Activated CD8-positive, alpha-beta memory T cell treated with anti-CD3 and anti-CD28 coated beads, Interleukin-2, amount 10 ng/mL, durations not matched to agents 7 days and 5 days (primary cell): ENCODE measurements at regions not wholly inside any gene's neighbourhood (a gene's known extent, or its start where the extent isn't known, plus 50 kb on each side); places are given as distances from the start of the nearest gene placed in this dataset.
"Not testable (repeated sequence)": the region's sequence is repeated elsewhere in the genome, so short reads cannot be mapped to it uniquely, and the experiment has no call there.

Experiments used
- ATAC-seq: fragments of 150-1000 bp; cut with Tn5 transposase; one replicate; pipeline ENCODE4 v1.10.0; 2021; ENCODE audit warnings: moderate library complexity
- CTCF ChIA-PET: fragments of 350-600 bp; sonication (Branson Sonifier 250); formaldehyde crosslinking; loops from one replicate; lab custom pipeline; 2021; ENCODE audit warnings: antibody characterized with exemption; lab: Charles Lee
- DNase-seq: peaks from one replicate; pipeline ENCODE4 v3.0.0-alpha.2; 2020
- H3K27ac Mint-ChIP-seq: one replicate; pipeline ENCODE4 v1.8.0; 2021; ENCODE audit warnings: mild to moderate bottlenecking, mixed read lengths
- H3K27me3 Mint-ChIP-seq: one replicate; pipeline ENCODE4 v1.8.0; 2021; ENCODE audit warnings: mixed read lengths
- H3K36me3 Mint-ChIP-seq: one replicate; pipeline ENCODE4 v1.8.0; 2021; ENCODE audit warnings: mild to moderate bottlenecking, mixed read lengths
- H3K4me1 Mint-ChIP-seq: one replicate; pipeline ENCODE4 v1.8.0; 2021; ENCODE audit warnings: mixed read lengths
- H3K4me3 Mint-ChIP-seq: one replicate; pipeline ENCODE4 v1.8.0; 2021; ENCODE audit warnings: mild to moderate bottlenecking, moderate library complexity, mixed read lengths
- H3K9me3 Mint-ChIP-seq: one replicate; pipeline ENCODE4 v1.8.0; 2022; ENCODE audit warnings: low read depth, mixed read lengths

DNA sequence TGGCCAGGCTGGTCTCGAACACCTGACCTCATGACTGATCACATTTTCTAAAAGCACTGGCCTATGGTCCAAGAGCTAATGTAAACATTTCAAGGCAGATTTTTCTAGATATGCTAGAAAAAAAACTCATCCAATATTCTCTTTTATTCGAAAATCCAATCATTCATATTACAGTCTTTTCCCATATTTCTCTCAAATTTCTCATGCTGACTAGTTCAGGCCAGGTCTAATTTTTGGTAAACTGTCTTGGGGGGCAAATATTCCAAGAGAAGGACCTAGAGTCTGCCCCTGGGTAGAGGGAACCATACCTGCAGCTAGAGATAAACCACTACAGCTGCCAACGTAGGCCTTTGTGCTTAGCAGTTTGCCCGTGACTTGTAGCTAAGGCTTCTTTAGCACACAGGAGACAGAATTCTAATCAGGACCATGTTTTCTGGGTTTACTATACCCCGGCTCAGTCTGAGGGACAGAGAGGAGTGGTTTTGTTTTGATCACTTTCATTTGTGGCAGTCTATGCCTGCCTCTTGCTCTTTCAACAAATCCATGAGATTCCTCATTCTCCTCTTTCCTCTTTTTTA is 71.8 kb upstream of the CITED2 start:
- DNase-seq (no peak), ATAC-seq (no peak)
- no peaks in the 10 kb centered on the region for H3K27me3 Mint-ChIP-seq
- H3K4me3 Mint-ChIP-seq, result no peak overlapping the region
- CTCF ChIA-PET, result no interaction called here
- peaks cover 2% of the 10 kb centered on the region for H3K9me3 Mint-ChIP-seq
- peaks cover 54% of the 10 kb centered on the region for H3K4me1 Mint-ChIP-seq
- peaks cover 16% of the 10 kb centered on the region for H3K36me3 Mint-ChIP-seq
- no peak overlapping the region for H3K27ac Mint-ChIP-seq

DNA sequence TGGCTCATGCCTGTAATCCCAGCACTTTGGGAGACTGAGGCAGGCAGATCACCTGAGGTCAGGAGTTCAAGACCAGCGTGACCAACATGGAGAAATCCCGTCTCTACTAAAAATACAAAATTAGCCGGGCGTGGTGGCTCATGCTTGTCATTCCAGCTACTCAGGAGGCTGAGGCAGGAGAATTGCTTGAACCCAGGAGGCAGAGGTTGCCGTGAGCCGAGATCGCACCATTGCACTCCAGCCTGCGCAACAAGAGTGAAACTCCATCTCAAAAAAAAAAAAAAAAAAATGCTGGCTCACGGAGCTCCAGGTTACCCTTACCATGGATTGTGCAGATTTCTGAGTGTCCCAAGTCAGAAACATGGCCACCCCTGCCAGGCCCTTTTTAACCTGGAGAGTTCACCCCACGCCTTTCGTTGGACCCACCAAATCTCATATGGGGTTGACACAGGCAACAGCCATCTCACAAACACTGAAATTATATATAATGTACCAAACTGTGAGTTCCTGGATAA is 69.9 kb upstream of the CITED2 start:
- Mint-ChIP-seq H3K4me1 (peaks cover 61% of the 10 kb centered on the region), H3K36me3 (peaks cover 20% of the 10 kb centered on the region)
- not testable (repeated sequence) for H3K9me3 Mint-ChIP-seq, H3K4me3 Mint-ChIP-seq, H3K27ac Mint-ChIP-seq, DNase-seq, ATAC-seq, H3K27me3 Mint-ChIP-seq
- CTCF ChIA-PET, result interaction anchor here (1.1 to 1.2 kb wide), 2 partner anchors 9 to 37 kb away, joined by 3 read pairs; no protein-coding TSS in a partner anchor

DNA sequence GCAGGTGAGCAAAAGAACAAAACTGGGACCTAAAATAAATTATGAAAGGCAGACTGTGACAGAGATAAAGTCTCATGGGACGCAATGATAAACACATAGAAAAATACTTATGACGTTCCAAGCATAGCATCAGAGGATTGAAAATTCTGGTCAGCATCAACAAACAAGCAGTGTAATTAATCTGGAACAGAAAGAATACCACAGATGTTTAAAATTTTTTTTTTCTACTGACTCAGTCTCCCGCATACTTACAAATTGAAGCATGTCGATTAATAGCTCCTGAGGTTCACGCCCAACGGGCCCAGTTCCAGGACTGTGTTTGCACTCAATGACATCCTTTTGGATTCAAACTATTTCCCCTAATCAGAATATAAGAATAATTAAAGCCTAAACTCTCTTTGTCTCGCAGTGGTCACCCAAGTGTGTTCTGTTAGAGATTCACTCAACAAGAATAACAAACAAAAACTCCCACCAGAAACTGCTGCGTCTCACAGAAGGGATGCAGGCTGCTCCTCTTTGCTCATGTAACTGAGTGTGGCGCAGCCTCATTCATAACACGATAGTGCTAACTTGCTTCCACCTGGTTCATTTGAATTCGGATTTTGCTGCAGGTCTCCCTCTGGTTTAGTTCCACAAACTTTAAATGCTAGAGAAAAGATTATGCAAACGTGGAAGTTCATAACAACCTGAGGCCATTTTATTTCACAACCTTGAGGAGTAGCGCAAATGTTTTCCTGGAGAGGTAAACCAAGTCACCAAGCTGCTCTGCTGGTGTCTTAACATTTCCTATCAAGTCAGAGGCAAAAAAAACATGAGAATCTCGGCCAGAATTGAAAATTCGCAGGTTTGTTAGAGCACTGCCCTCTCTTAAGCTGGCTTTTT is 69.0 kb upstream of the CITED2 start:
- CTCF ChIA-PET, result interaction anchor here (1.0 to 2.4 kb wide), 4 partner anchors 8 to 70 kb away, joined by 3 to 11 read pairs (median 3); partner anchors contain the start of gene CITED2
- ATAC-seq, result no peak
- H3K36me3 Mint-ChIP-seq, result peaks cover 20% of the 10 kb centered on the region

DNA sequence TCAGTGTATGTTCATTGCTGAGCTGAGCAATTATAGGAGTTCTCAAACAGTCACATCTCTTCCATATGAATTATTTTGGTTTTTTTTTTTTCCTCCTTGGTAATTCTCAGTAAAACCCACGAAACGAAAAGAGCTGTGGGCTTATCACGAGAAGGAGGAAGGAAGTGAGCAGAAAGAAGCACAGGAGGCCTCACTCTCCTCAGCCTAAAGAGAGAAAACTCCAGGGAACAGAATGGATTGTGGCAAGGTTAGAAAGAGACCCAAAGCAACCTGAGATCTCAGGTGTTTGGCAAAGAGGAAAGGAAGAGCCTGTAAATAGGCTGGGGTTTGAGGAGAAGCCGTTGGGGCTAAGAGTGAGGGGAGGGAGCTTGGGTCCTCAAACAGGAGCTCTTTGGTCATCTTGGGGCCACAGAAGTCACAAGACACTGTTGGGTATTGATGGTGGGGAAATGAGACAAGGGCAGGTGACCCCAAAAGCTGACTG is 67.8 kb upstream of the CITED2 start:
- H3K27ac Mint-ChIP-seq, result peak overlapping the region; percentile 99
- peak overlapping the region; percentile 69 for H3K4me3 Mint-ChIP-seq
- ATAC-seq (peak; percentile 80), DNase-seq (peak; percentile 54)
- peaks cover 2% of the 10 kb centered on the region for H3K9me3 Mint-ChIP-seq
- CTCF ChIA-PET, result interaction anchor here (0.6 to 2.4 kb wide), 6 partner anchors 15 to 924 kb away, joined by 3 to 11 read pairs (median 3); partner anchors contain the start of gene CITED2
- peaks cover 44% of the 10 kb centered on the region for H3K4me1 Mint-ChIP-seq
- H3K27me3 Mint-ChIP-seq, result no peaks in the 10 kb centered on the region
- H3K36me3 Mint-ChIP-seq, result peaks cover 16% of the 10 kb centered on the region

More for the DNA sequence above, 69.0 kb upstream of the CITED2 start:
- H3K27ac Mint-ChIP-seq, result no peak overlapping the region
- DNase-seq, result no peak
- H3K4me3 Mint-ChIP-seq, result peak overlapping the region; percentile 40
- H3K4me1 Mint-ChIP-seq, result peaks cover 56% of the 10 kb centered on the region
- H3K27me3 Mint-ChIP-seq, result no peaks in the 10 kb centered on the region
- peaks cover 2% of the 10 kb centered on the region for H3K9me3 Mint-ChIP-seq

DNA sequence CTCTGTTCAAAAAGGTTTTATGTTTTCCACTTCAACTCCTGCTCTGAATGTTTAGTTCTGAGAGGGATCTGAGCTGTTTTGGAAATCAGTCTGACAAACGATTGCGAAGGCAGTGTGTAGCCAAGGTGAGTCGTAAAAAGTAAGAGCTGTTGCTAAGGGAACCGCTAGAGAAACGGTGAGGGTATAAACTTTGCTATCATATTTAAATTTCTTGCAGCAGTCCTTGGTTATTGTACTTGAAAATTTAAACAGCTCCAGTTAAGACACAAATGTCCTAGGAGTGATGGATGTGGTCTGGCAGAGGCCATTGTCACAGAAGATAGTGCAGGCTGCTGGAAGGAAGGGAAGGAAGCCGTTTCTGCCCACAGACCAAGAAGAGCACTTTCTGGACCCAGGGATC is 64.9 kb upstream of the CITED2 start:
- Mint-ChIP-seq H3K27ac (no peak overlapping the region), H3K4me3 (no peak overlapping the region), H3K9me3 (no peaks in the 10 kb centered on the region), H3K27me3 (no peaks in the 10 kb centered on the region), H3K36me3 (peaks cover 4% of the 10 kb centered on the region), H3K4me1 (peaks cover 30% of the 10 kb centered on the region)
- no peak for ATAC-seq
- CTCF ChIA-PET, result interaction anchor here (1.3 kb wide), 1 partner anchor 65 kb away, joined by 3 read pairs; the partner anchor contains the start of gene CITED2
- no peak for DNase-seq

GRCh38 chr6:139438775-139439174 is 64.3 kb upstream of the CITED2 start:
- ATAC-seq, result no peak

DNA sequence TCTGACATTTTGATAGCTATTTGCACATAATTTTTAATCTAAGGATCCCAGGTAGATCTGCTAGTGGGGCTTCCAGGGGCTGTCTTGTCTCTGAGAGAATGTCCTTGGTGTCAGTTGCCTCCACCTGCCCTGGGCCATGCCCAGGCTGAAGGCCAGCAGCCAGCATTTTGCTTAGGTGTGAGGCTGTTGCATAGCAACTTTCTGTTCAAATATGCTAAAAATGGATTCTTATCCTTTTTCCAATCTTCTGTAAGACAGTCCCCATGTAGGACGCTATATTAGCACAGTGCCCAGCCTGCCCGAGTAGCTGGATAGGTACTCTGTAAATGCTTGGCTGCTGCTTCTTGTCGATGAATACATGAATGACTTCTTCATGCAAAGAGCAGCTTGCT is 62.5 kb upstream of the CITED2 start:
- ATAC-seq (no peak), DNase-seq (no peak)
- Mint-ChIP-seq H3K9me3 (peaks cover 5% of the 10 kb centered on the region), H3K4me1 (peaks cover 15% of the 10 kb centered on the region), H3K27me3 (no peaks in the 10 kb centered on the region), H3K36me3 (peaks cover 10% of the 10 kb centered on the region), H3K27ac (no peak overlapping the region), H3K4me3 (no peak overlapping the region)
- CTCF ChIA-PET, result interaction anchor here (1.4 to 2.1 kb wide), 2 partner anchors 11 to 36 kb away, joined by 3 to 4 read pairs; no protein-coding TSS in a partner anchor

More at GRCh38 chr6:139438775-139439174, 64.3 kb upstream of the CITED2 start:
- Mint-ChIP-seq H3K4me1 (peaks cover 28% of the 10 kb centered on the region), H3K27ac (no peak overlapping the region), H3K36me3 (peaks cover 4% of the 10 kb centered on the region), H3K27me3 (no peaks in the 10 kb centered on the region), H3K4me3 (no peak overlapping the region), H3K9me3 (no peaks in the 10 kb centered on the region)
- CTCF ChIA-PET, result interaction anchor here (1.3 kb wide), 1 partner anchor 64 kb away, joined by 3 read pairs; the partner anchor contains the start of gene CITED2
- no peak for DNase-seq

GRCh38 chr6:139436200-139436956 is 61.9 kb upstream of the CITED2 start:
- no peak overlapping the region for H3K27ac Mint-ChIP-seq
- ATAC-seq (no peak), DNase-seq (no peak)
- H3K4me3 Mint-ChIP-seq, result no peak overlapping the region
- peaks cover 10% of the 10 kb centered on the region for H3K36me3 Mint-ChIP-seq
- no peaks in the 10 kb centered on the region for H3K27me3 Mint-ChIP-seq
- CTCF ChIA-PET, result interaction anchor here (1.3 to 2.1 kb wide), 2 partner anchors 7 to 11 kb away, joined by 3 to 4 read pairs; no protein-coding TSS in a partner anchor
- H3K9me3 Mint-ChIP-seq, result peaks cover 5% of the 10 kb centered on the region
- peaks cover 13% of the 10 kb centered on the region for H3K4me1 Mint-ChIP-seq

- no peak for DNase-seq
- Mint-ChIP-seq H3K4me1 (peaks cover 4% of the 10 kb centered on the region), H3K9me3 (peaks cover 5% of the 10 kb centered on the region), H3K36me3 (peaks cover 6% of the 10 kb centered on the region), H3K27me3 (no peaks in the 10 kb centered on the region), H3K27ac (no peak overlapping the region), H3K4me3 (no peak overlapping the region)
- CTCF ChIA-PET, result interaction anchor here (1.3 kb wide), 1 partner anchor 53 kb away, joined by 3 read pairs; no protein-coding TSS in a partner anchor
- no peak for ATAC-seq
These were observed 59.4 kb upstream of the CITED2 start for GRCh38 chr6:139433631-139434419.

GRCh38 chr6:139431602-139431956 is 57.1 kb upstream of the CITED2 start:
- H3K4me1 Mint-ChIP-seq, result peaks cover 4% of the 10 kb centered on the region
- H3K27me3 Mint-ChIP-seq, result no peaks in the 10 kb centered on the region
- H3K27ac Mint-ChIP-seq, result no peak overlapping the region
- no peak overlapping the region for H3K4me3 Mint-ChIP-seq
- peaks cover 5% of the 10 kb centered on the region for H3K9me3 Mint-ChIP-seq
- CTCF ChIA-PET, result no interaction called here
- ATAC-seq (no peak), DNase-seq (no peak)
- H3K36me3 Mint-ChIP-seq, result peaks cover 8% of the 10 kb centered on the region

GRCh38 chr6:139430899-139431601 is 56.6 kb upstream of the CITED2 start:
- CTCF ChIA-PET, result no interaction called here
- no peak for DNase-seq
- peaks cover 8% of the 10 kb centered on the region for H3K36me3 Mint-ChIP-seq
- no peak overlapping the region for H3K4me3 Mint-ChIP-seq
- ATAC-seq, result no peak
- H3K27ac Mint-ChIP-seq, result no peak overlapping the region
- no peaks in the 10 kb centered on the region for H3K27me3 Mint-ChIP-seq
- peaks cover 4% of the 10 kb centered on the region for H3K4me1 Mint-ChIP-seq
- peaks cover 5% of the 10 kb centered on the region for H3K9me3 Mint-ChIP-seq
